ENCODE measurements at regions not wholly inside any gene's neighbourhood (a gene's known extent, or its start where the extent isn't known, plus 50 kb on each side); places are given as distances from the start of the nearest gene placed in this dataset.

- TF ChIP-seq EZH2 (IDR thresholded peaks at IDR 0.05; ENCODE audit: low read depth): no peak
- TF ChIP-seq CTCF (conservative IDR thresholded peaks at IDR 0.05): no peak
Observed at GRCh38 chr13:59367904-59368303, 795.8 kb downstream of the DIAPH3 start.
